ENCODE measurements at regions not wholly inside any gene's neighbourhood (a gene's known extent, or its start where the extent isn't known, plus 50 kb on each side); places are given as distances from the start of the nearest gene placed in this dataset.

- no peak for DNase-seq (ENCODE audit: low read depth)
- no peak for TF ChIP-seq CTCF (conservative IDR thresholded peaks at IDR 0.05; ENCODE audit: low read depth, low read length)
- no peak overlapping the region for H3K4me3 ChIP-seq (ENCODE audit: low read depth, low read length)
These were observed 558.0 kb upstream of the MKI67 start for GRCh38 chr10:128684215-128684614.

- DNase-seq (ENCODE audit: low read depth): no peak
- TF ChIP-seq CTCF (conservative IDR thresholded peaks at IDR 0.05; ENCODE audit: low read depth, low read length): no peak
These were observed 560.5 kb upstream of the MKI67 start for GRCh38 chr10:128686630-128687278.

GRCh38 chr10:128687408-128687807 lies 561.2 kb upstream of the MKI67 start:
- DNase-seq (ENCODE audit: low read depth): no peak
- no peak for TF ChIP-seq CTCF (conservative IDR thresholded peaks at IDR 0.05; ENCODE audit: low read depth, low read length)
- H3K4me3 ChIP-seq (ENCODE audit: low read depth, low read length): no peak overlapping the region

More at GRCh38 chr10:128686630-128687278, 560.5 kb upstream of the MKI67 start:
- no peak overlapping the region for H3K4me3 ChIP-seq (ENCODE audit: low read depth, low read length)

GRCh38 chr10:128687927-128688549 lies 561.8 kb upstream of the MKI67 start:
- DNase-seq (ENCODE audit: low read depth): no peak
- H3K4me3 ChIP-seq (ENCODE audit: low read depth, low read length): no peak overlapping the region
- TF ChIP-seq CTCF (conservative IDR thresholded peaks at IDR 0.05; ENCODE audit: low read depth, low read length): no peak

- TF ChIP-seq CTCF (conservative IDR thresholded peaks at IDR 0.05; ENCODE audit: low read depth, low read length): no peak
- H3K4me3 ChIP-seq (ENCODE audit: low read depth, low read length): no peak overlapping the region
These were observed 563.4 kb upstream of the MKI67 start for GRCh38 chr10:128689667-128690066.

GRCh38 chr10:128693493-128694131 lies 567.4 kb upstream of the MKI67 start:
- no peak for TF ChIP-seq CTCF (conservative IDR thresholded peaks at IDR 0.05; ENCODE audit: low read depth, low read length)
- H3K4me3 ChIP-seq (ENCODE audit: low read depth, low read length): no peak overlapping the region
- no peak for DNase-seq (ENCODE audit: low read depth)

More at GRCh38 chr10:128689667-128690066, 563.4 kb upstream of the MKI67 start:
- DNase-seq (ENCODE audit: low read depth): no peak
